A549 (cell line): ENCODE measurements at regions not wholly inside any gene's neighbourhood (a gene's known extent, or its start where the extent isn't known, plus 50 kb on each side); places are given as distances from the start of the nearest gene placed in this dataset.

Experiments
- POLR2A ChIP-seq: IDR thresholded peaks from 2 replicates; pipeline ENCODE4 v1.6.1; 2012; ENCODE audit warnings: mild to moderate bottlenecking, low read length
- TF ChIP-seq, protein P1 (sequence below): fragments of >200 bp; sonication (Bioruptor Twin); formaldehyde crosslinking; IDR thresholded peaks from 3 replicates; pipeline ENCODE4 v1.5.1; 2016

DNA sequence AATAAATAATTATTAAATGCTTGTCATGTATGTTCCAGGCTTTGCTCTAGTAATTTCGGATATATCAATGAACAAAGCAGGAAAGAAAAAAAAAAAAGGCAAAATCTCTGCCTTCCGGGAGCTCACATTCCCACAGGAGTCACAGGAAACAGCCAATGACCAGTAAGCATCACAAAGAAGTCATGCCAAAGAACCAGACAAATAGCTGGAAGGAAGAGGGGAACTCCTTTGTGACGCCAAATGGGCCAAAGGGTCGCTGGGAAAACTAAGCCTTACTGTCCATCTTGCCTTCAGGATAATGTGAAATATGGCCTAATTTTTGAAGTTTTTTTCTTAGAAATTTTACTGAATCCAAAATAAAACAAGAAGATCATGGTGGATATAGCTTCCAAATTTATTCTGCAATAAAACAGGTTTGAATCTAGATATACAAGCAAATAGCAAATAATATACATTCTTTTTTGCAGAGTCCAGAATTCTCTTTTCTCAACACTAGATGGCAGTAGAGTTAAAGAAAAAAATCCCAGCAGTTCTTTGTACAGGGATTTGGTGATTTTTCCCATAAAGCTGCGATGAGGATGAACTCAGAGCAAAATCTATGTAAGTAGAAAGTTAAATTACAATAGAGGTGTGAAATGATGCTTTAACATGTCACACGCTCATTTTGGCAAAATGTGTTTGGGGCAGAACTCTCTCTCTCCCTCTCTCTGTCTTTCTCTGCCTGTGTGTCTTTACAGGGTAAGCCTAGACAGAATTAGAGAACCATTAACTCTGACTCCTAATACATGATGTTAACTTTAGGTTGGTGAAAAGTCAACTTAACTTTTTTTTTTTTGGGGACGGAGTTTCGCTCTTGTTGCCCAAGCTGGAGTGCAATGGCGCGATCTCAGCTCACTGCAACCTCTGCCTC lies 60.0 kb upstream of the TUT7 start:
- no peak for TF ChIP-seq POLR2A
- TF ChIP-seq, protein P1, sequence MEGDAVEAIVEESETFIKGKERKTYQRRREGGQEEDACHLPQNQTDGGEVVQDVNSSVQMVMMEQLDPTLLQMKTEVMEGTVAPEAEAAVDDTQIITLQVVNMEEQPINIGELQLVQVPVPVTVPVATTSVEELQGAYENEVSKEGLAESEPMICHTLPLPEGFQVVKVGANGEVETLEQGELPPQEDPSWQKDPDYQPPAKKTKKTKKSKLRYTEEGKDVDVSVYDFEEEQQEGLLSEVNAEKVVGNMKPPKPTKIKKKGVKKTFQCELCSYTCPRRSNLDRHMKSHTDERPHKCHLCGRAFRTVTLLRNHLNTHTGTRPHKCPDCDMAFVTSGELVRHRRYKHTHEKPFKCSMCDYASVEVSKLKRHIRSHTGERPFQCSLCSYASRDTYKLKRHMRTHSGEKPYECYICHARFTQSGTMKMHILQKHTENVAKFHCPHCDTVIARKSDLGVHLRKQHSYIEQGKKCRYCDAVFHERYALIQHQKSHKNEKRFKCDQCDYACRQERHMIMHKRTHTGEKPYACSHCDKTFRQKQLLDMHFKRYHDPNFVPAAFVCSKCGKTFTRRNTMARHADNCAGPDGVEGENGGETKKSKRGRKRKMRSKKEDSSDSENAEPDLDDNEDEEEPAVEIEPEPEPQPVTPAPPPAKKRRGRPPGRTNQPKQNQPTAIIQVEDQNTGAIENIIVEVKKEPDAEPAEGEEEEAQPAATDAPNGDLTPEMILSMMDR = peak; percentile 80
